ENCODE measurements at regions not wholly inside any gene's neighbourhood (a gene's known extent, or its start where the extent isn't known, plus 50 kb on each side); places are given as distances from the start of the nearest gene placed in this dataset.

GRCh38 chr12:25769082-25769945, 189.2 kb upstream of the RASSF8 start:
- TF ChIP-seq POLR2A (IDR thresholded peaks at IDR 0.05) (no peak), CTCF (IDR thresholded peaks at IDR 0.05) (no peak)

All from esophagus squamous epithelium (tissue), 4 donors.